ENCODE measurements at regions not wholly inside any gene's neighbourhood (a gene's known extent, or its start where the extent isn't known, plus 50 kb on each side); places are given as distances from the start of the nearest gene placed in this dataset.

GRCh38 chr15:31208817-31209216 lies 107.3 kb upstream of the TRPM1 start:
- POLR2A ChIA-PET = no interaction called here
- no peaks in the 10 kb centered on the region for H3K36me3 ChIP-seq (ENCODE audit: control insufficient read depth, insufficient read depth, low read length)
- H3K4me3 ChIP-seq (ENCODE audit: low read depth, low read length) = no peak overlapping the region
- CTCF ChIA-PET = interaction anchor here (0.7 to 1.0 kb wide), 3 partner anchors 71 to 282 kb away, joined by 3 to 4 read pairs (median 3); no protein-coding TSS in a partner anchor
- peaks cover 8% of the 10 kb centered on the region for H3K27me3 ChIP-seq (ENCODE audit: control insufficient read depth, insufficient read depth, low read length)
- no peak for TF ChIP-seq CTCF (IDR thresholded peaks at IDR 0.05; ENCODE audit: insufficient read depth, low read depth, low read length)
- DNase-seq (ENCODE audit: low read depth) = no peak

- Histone ChIP-seq H3K36me3 (ENCODE audit: control insufficient read depth, insufficient read depth, low read length) (no peaks in the 10 kb centered on the region), H3K27me3 (ENCODE audit: control insufficient read depth, insufficient read depth, low read length) (peaks cover 3% of the 10 kb centered on the region), H3K4me3 (ENCODE audit: low read depth, low read length) (no peak overlapping the region)
- ChIA-PET POLR2A (no interaction called here), CTCF (interaction anchor here (1.8 to 5.9 kb wide), 2 partner anchors 11 to 277 kb away, joined by 12 to 51 read pairs; no protein-coding TSS in a partner anchor)
- DNase-seq (ENCODE audit: low read depth) = no peak
- no peak for TF ChIP-seq CTCF (IDR thresholded peaks at IDR 0.05; ENCODE audit: insufficient read depth, low read depth, low read length)
These were observed 109.8 kb upstream of the TRPM1 start for GRCh38 chr15:31211353-31211752.

GRCh38 chr15:31212326-31213080 lies 111.0 kb upstream of the TRPM1 start:
- TF ChIP-seq CTCF (IDR thresholded peaks at IDR 0.05; ENCODE audit: insufficient read depth, low read depth, low read length) = no peak
- POLR2A ChIA-PET = no interaction called here
- CTCF ChIA-PET = interaction anchor here (0.6 to 5.9 kb wide), 4 partner anchors 12 to 276 kb away, joined by 3 to 51 read pairs (median 8); no protein-coding TSS in a partner anchor
- peaks cover 3% of the 10 kb centered on the region for H3K27me3 ChIP-seq (ENCODE audit: control insufficient read depth, insufficient read depth, low read length)
- DNase-seq (ENCODE audit: low read depth) = no peak
- no peaks in the 10 kb centered on the region for H3K36me3 ChIP-seq (ENCODE audit: control insufficient read depth, insufficient read depth, low read length)
- no peak overlapping the region for H3K4me3 ChIP-seq (ENCODE audit: low read depth, low read length)

- no peak overlapping the region for H3K4me3 ChIP-seq (ENCODE audit: low read depth, low read length)
These were observed 112.3 kb upstream of the KLF13 start for GRCh38 chr15:31214158-31214863.

More at GRCh38 chr15:31214158-31214863, 112.3 kb upstream of the KLF13 start:
- CTCF ChIA-PET = interaction anchor here (0.7 to 5.9 kb wide), 17 partner anchors 9 to 279 kb away, joined by 3 to 51 read pairs (median 6); no protein-coding TSS in a partner anchor
- no peak for TF ChIP-seq CTCF (IDR thresholded peaks at IDR 0.05; ENCODE audit: insufficient read depth, low read depth, low read length)
- Histone ChIP-seq H3K27me3 (ENCODE audit: control insufficient read depth, insufficient read depth, low read length) (peaks cover 3% of the 10 kb centered on the region), H3K36me3 (ENCODE audit: control insufficient read depth, insufficient read depth, low read length) (no peaks in the 10 kb centered on the region)
- no peak for DNase-seq (ENCODE audit: low read depth)
- POLR2A ChIA-PET = no interaction called here
